Left cardiac atrium (tissue), 4 donors: ENCODE measurements at regions not wholly inside any gene's neighbourhood (a gene's known extent, or its start where the extent isn't known, plus 50 kb on each side); places are given as distances from the start of the nearest gene placed in this dataset.
A peak's percentile ranks its signal among the peaks of the same experiment; 100 is the strongest.

Source experiments
- ATAC-seq, 2 donors: fragments of 200-7000 bp; cut with Tn5 transposase; one replicate each; pipeline ENCODE4 v1.9.1; 2020; ENCODE audit warnings: mild to moderate bottlenecking in 2 of 2, moderate library complexity in 2 of 2
- DNase-seq: peaks from one replicate; pipeline ENCODE4 v3.0.0-alpha.2; 2020
- intact Hi-C, 2 donors: fragments of 100-400 bp; cut with DNase I; formaldehyde crosslinking; loops; one replicate each; pipeline versions ENCODE4 v1.14.1 to v1.15.1; 2022 to 2023
- donor health status: DM: no; HTN: yes; CAD: no.
- donor health status: DM: no; HTN: yes; CAD: no; lungs with severe emphysema.
- donor health status: DM: yes; HTN: yes; CAD: no.
- donor health status: Dilated cardiomyopathy.

DNA sequence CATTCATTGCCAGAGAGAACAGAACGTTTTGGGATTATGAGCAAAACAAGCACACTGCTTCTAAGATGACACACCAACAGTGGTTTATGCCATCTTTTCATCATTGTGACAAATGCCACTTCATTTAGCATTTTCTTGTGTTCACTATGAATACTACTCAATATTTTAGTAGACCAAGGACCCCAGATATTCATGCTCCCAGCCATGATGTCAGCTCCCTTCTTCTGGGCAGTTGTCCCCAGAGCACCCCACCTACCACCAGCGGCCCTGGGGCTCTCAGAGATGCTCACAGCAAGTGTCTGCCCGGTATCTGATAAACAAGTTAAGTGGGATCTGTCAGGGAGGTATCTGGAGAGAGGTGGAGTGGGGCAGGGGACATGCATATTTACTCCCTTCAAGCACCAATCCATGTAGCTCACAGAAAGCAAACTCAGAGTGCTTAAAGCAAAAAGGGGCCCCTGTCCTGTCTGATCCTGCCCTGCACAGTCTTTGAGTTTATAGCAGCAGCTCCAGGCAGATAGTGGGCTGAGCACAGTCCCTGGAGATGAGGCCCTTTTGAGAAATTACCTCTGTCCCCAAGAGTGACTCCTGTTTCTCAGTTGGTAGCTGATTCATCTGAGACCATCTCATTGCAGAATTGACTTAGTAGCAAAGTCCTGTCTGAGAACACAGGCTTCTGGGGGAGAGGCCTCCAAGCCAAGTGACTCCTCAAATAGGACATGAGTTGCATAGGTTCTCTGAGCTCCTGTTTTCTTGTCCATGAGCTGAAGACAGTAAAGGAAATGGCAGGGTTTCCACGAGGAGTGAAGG, 281.8 kb upstream of the KLF6 start:
- DNase-seq (no peak), ATAC-seq (no peak)
- intact Hi-C loops, result no loop called here

DNA sequence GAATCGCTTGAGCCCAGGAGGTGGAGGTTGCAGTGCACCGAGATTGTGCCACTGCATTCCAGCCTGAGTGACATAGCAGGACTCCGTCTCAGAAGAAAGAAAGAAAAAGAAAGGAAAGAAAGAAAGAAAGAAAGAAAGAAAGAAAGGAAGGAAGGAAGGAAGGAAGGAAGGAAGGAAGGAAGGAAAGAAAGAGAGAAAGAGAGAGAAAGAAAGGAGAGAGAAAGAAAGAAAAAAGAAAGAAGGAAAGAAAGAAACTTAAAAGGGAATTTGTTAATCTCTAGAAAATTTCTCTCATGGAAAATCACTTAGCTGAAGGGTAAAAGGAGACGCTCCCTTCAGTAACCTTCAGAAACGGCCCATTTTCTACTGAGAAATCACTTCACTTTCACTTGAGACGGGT, 279.5 kb upstream of the KLF6 start:
- intact Hi-C loops, result no loop called here
- ATAC-seq, result no peak
- DNase-seq, result no peak

DNA sequence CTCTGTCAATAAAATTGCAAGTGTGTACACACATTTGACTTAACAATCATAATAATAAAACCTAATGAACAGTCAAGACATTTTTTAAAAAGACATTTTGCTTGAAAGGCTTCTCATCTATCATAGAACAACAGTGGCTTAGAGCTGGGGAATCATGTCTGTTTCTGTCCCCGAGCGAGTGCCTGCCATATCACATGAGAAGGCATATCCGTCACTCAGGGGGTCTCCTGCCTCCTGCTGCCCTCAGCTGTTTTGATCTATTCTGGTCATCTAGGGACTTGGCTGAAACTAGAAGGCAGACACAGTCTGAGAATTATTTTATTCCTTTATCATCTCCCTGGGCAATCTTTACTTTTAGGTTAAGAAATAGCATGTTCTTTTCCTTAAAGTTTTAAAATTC, 278.7 kb upstream of the KLF6 start:
- no peak for DNase-seq
- intact Hi-C loops, result no loop called here
- no peak for ATAC-seq

DNA sequence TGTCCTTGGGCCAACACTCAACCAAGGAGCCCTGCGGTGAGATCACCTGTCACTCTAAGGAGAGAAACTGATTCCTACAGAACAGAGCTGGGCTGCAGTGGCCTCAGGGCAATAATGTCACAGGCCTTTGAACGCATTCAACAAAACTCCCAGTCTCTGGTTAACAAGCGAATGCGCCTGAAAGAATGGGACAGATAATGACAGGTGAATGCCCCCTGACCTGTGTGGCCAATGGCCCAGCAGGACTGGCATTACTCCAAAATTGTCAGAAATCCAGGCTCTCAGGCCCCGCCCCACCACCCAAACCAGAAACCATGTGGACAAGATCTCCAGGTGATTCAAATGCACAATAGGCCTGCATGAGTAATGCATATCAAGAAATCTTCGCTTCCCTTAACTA, 277.7 kb upstream of the KLF6 start:
- no peak for ATAC-seq
- intact Hi-C loops, result no loop called here

DNA sequence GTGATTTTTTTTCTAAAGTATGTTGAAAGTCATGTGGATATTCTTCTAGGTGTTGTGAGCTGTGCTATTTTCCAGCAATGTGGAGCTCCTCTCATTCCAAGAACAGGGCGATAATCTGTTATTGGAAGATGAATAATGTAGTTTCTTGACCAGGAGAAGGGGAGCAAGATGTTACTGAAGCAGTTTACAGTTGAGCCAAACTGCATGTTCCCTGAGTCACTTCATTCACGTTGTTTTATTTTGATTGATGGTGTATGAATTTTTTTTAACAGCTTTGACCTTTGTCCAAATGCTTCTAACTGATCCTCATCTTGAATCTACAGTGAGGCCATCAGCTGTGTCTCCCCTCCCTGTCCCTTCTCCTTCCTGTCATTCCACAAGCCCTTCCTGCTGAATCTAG, 277.1 kb upstream of the KLF6 start:
- ATAC-seq, result peak in 1 of 2 donors; percentile 36
- DNase-seq, result no peak
- intact Hi-C loops, result no loop called here

More for the DNA sequence above, 277.7 kb upstream of the KLF6 start:
- DNase-seq, result no peak

DNA sequence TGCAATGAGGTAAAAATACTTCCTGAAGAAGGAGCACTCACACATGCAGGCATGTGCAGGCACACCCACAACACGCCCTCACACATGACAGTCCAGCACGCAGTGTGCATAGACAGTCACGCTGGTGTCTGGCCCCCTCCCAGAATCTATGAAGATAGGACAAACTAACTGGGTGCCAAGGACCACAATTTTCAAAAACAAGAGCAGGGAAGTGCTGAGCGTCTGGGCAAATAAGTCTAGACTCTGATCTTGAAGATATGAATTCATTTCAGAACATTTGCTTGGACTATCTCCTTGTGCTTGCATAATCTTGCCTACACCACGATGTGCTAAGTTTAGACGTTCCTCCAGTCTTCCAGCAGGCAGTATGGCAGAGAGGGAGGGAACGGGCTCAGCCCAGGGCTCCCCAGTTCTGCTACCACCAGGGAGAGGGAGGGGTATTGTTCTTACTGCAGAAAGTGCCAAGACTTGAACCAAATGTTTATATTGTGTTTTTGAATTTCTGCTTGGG, 276.5 kb upstream of the KLF6 start:
- intact Hi-C loops, result no loop called here
- ATAC-seq (peak; percentile 82 to 87), DNase-seq (peak; percentile 74)

DNA sequence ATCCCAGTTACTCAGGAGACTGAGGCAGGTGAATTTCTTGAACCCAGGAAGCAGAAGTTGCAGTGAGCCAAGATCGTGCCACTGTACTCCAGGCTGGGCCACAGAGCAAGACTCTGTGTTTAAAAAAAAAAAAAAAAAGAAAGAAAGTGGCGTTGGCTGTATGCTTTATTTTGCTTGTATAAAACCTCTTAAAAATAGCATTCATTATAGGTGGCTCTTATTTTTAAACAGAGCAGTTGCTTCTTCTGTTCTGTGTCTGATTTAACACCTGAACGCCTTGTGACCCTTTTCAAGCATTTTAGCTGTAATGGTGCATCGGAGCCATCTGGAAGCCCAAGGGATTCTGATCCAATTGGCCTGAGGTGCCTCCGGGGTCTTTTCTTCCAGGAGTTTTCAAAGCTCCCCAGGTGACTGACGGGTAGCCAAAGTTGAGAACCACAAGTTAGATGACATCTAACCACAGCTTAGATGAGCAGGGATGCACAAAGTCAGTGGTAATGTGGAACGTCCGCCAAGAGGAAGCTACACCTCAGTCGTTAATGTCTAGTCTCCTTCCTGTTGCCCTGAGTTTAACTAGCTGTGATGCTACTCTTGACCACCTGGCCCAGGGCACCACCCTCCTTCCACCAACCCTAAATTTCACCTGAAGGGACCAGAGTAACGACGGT, 274.6 kb upstream of the KLF6 start:
- DNase-seq (no peak), ATAC-seq (no peak)
- intact Hi-C loops, result no loop called here

DNA sequence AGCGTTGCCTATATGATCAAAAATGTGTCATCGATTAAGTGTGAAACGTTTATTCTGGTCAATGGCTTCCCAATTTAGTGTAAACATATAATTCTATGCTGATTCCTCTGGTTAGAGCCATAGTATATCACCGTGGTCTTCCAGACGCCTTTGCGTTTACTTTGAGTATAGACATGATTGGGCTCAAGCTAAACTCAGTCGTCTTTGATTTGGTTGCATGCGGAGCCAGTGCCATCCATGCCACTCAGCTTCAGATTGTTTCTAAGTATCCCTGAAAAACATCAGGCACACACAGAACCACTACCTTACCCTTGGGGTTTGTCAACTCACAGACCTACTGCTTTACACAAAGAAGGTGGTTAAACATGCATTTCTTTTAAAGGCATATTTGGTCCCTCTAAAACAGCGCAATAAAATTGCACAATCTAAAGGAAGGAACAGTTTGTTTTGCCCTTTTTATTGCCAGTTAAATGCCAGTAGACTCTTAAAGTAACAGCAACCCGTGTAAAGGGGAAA, 273.6 kb upstream of the KLF6 start:
- ATAC-seq (no peak), DNase-seq (no peak)
- intact Hi-C loops, result no loop called here

DNA sequence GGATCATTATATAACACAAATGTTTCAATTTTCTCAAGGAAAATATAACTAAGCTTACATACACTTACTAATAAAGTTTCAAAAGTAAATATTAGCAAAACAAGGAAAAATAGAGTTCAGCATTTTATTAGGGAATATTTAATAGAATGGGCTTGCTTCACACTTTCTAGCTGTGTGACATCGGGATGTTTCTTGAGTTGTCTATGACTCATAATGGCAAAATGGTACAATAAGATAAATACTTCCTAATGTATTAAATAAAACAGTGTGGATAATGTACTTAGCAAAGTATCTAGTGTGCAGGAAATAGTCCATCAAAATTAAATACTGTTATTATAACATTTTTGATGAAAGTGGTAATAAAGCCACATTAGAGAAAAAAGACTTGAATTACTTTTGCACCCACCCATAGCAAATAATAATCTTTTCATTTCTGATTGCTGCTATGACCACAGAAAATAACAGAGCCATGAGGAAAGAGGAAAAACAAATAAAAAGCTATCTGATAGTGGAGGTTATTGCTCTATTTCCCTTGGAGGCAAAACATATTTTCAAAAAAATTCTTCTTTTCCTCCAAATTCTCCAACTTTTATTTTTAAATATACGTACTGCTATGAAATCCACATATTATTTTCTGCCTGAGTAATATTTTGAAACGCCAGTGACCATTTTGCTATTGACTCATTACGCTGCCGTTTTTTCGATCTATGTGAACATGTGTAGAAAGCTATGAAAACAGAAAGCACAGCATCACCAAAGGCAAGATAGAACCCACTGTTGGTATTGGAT, 272.9 kb upstream of the KLF6 start:
- intact Hi-C loops, result no loop called here
- ATAC-seq (no peak), DNase-seq (no peak)

DNA sequence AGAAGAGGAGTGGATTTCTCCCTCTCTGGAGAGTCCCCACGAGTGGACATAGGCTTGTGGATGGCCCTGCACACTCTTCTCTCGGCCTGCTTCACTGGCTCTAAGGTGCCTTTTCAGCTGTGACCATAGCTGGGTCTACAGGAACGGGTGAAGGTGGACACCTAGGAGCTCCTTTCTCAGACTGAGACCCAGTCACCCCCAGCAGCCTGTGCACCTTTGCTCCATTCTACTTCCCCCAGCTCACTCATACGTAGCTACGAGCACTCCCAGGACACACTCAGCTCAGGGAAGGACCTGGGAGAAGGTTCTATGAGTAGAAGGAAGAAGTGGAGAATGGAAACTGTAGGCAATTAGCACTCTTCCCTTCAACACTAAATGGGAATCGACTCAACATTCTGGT, 272.0 kb upstream of the KLF6 start:
- ATAC-seq (no peak), DNase-seq (no peak)
- intact Hi-C loops, result no loop called here

DNA sequence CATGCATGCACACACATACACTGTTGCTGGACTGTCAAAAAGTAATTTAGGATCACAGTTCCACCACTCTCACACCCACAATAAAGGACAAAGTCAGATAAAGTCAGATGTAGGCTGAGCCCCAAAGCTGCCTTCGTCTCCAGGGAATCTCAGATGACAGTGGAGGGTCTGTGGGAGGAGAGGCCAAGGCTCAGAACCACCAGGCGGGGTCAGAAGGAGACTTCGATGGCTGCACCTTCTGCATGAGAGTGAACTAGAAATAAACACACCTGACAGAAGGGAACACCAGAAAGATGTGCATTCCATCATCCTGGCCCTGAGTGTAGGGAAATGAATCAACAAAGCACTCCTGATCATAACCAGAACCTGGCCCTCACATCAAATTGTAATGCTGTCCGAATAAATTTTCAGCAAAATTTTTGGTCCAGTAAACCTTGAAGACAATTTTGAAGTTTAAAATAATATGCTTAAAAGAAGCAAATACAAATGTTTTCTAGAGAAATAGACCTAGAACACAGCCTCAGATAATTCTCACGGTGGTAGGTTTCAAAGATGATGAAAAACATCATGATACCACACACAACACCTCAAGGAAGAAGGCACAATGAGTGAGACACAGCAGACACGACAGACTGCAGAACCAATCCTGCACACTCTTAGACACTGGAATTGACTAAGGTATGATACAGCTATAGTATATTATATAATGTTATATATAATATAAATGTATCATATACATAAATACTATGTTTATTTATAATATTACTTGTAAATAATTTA, 269.8 kb upstream of the KLF6 start:
- ATAC-seq (no peak), DNase-seq (no peak)
- intact Hi-C loops, result no loop called here

DNA sequence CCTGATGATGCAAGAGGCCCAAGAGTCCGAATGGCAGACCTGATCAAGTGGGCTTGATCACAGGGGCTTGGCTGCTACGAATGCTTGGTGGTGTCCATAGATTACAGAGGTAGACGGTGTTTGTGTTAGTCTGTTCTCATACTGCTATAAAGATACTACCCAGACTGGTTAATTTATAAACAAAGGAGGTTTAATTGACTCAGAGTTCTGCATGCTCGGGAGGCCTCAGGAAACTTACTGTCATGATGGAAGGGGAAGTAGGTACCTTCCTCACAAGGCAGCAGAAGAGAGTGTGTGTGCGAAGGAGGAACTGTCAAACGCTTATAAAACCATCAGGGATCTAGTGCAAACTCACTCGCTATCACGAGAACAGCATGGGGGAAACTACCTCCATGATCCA, 268.9 kb upstream of the KLF6 start:
- DNase-seq (no peak), ATAC-seq (no peak)
- intact Hi-C loops, result no loop called here

DNA sequence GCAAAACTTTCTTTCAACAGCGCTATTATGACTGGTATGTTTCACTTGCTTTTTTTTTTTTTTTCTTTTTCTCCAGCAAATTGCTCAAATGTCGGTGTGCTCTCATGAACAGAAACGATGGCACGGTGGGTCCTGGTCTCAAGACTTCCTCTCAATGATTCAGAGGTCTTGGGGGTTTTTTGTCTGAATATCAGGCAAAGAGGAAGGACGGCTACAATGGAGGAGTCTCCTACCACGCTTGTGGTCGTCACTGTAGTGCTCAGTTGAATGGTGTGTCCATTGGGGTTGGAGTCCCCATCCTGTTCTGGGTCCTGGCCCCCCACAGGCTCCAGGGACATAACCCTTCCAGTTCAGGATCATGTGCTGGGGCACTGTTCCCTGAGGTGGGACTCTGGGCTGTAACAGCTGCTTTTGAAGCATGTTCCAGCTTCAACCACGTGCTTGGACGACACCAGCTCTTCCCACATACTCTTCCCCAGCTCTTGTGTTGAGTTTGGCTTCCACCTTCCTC, 266.7 kb upstream of the KLF6 start:
- intact Hi-C loops, result no loop called here
- ATAC-seq (peak; percentile 36 to 48), DNase-seq (no peak)

DNA sequence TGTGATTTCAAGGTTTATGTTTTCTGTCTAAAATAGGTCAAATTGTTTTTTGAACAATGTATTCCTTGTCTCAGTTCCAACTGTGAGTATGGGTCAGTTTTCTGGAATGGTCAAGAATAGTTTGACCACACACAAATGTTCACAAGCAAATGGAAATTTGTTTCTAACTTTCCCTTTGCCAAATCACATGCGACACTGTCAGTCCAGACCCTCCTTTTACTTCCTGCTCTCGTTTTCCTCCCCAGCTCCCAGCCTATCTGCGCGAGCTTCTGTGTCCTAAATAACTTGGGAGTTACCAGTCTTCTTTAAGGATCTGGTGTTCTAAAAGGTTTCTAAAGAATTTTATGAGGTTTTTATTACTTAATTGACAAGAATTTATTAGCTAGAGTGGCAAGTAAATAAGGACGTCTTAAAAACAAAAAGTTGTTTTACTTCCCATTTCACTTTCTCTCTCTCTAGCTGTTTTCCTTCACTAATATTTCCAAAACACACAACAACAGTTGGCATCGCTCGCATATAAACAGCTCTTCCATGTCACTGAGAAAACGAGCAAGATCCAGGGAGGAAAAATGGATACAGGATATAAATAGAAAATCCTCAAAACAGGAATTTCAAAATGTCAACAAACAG, 266.1 kb upstream of the KLF6 start:
- ATAC-seq (peak; percentile 83 to 85), DNase-seq (no peak)
- intact Hi-C loops, result no loop called here

DNA sequence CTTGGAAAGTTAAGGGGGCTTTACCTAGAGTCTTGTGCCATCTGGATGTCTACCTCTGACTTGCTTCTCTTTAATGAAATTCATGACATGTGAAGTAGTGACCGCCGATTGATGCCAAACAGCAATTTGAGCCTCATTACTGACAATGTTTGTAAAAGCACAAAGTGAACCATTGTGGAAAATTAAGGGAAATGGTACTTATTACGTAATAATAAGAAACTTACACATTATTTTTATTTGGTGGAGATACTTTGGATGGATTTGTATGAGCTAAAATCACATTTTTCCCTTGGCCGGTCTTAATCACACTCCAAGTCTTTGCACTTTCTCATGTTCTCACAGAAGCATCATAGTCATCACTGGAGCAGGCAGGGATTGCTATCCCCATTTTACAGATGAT, 265.1 kb upstream of the KLF6 start:
- intact Hi-C loops, result no loop called here
- no peak for DNase-seq
- ATAC-seq, result no peak

DNA sequence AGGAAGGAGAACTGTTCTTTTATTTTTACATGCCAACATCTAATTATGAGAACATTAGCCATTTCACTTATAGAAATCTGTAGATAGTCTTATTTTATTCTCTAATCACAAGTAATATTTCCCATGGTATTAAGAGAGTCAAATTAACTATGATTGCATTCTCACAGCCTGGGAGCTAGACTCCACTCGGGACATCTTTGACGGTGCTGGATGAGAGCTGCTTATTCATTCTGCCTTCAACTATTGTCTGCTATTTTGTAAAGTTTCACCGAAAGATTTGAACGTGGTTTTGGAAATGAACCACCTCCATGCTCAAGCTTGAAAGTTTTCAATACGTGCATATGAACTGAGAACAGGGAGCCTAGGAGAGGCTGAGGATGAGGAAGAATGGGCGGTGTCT, 264.3 kb upstream of the KLF6 start:
- intact Hi-C loops, result no loop called here
- ATAC-seq, result no peak
- no peak for DNase-seq

DNA sequence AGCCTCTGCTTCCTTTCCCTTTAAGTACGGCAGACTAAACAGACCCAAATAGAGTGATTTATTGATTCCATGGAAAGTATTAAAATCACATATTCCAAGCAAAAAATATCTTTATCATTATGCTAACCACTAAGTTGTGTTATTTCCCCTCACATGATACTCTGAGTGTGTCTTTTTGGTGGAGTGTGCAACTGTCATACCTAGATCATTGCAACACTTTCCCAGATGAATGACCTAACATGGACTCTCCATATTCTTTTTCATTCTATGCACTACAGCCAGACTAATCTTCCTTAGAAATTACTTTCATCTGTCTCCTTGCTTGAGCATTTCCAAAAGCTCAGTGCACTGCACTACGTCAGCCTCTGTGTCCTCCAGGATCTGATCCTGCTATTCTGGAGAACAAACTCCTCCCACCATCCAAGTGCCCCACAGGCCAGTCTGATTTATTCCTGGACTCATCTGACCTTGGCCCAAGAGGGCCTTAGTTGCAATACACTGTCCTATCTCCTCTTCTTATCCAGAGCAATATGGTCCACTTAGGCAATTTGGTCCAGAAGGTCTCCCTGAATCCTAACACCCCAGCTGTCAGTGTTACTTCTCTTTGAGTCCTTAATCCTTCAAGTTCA, 263.3 kb upstream of the KLF6 start:
- no peak for ATAC-seq
- DNase-seq, result no peak
- intact Hi-C loops, result no loop called here

DNA sequence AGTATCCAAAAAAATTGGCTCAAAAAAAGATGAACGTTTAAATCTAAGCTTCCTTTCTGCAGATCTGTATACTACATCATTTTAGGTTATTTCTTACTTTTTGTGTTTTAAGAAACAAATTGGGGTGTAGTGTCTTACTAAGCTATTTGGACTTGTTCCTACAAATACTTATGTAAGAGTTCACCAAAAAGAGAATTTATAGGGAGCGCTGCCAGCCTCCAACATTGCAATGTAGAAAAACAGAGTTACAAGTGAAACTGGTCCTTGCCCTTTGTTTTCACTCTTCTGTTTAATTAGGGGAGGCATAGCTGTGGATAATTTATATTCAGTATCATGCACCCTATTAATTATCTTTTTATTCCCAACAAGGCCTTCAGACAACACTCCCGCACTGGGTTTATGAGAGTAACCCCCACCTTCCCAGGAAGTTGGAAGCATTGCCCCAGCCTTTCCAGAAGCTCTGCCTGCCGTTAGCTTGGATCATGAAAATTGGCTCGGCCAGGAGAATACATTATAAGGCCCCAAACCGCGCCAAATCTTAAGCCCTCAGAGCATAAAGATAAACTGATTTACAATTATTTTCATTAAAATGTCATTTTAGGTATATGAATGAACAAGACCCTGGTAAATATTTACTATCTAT, 261.8 kb upstream of the KLF6 start:
- intact Hi-C loops, result no loop called here
- no peak for DNase-seq
- no peak for ATAC-seq
